Rectal smooth muscle tissue (tissue), 1 donor: ENCODE measurements at regions not wholly inside any gene's neighbourhood (a gene's known extent, or its start where the extent isn't known, plus 50 kb on each side); places are given as distances from the start of the nearest gene placed in this dataset.
"Not testable (repeated sequence)": the region's sequence is repeated elsewhere in the genome, so short reads cannot be mapped to it uniquely, and the experiment has no call there.

Experiments used
- H3K27ac ChIP-seq: one replicate; pipeline ENCODE4 v1.7.0; 2013; ENCODE audit warnings: low read depth, low read length, inconsistent platforms
- H3K27me3 ChIP-seq: one replicate; pipeline ENCODE4 v1.7.0; 2013; ENCODE audit warnings: low read length; ENCODE audit not compliant: control insufficient read depth, insufficient read depth
- H3K36me3 ChIP-seq: one replicate; pipeline ENCODE4 v1.7.0; 2013; ENCODE audit warnings: low read length; ENCODE audit not compliant: control insufficient read depth, insufficient read depth
- H3K4me1 ChIP-seq: one replicate; pipeline ENCODE4 v1.7.0; 2013; ENCODE audit warnings: low read length; ENCODE audit not compliant: control insufficient read depth, insufficient read depth
- H3K4me3 ChIP-seq: one replicate; pipeline ENCODE4 v1.7.0; 2013; ENCODE audit warnings: low read length
- H3K9ac ChIP-seq: one replicate; pipeline ENCODE4 v1.7.0; 2013; ENCODE audit warnings: low read length

DNA sequence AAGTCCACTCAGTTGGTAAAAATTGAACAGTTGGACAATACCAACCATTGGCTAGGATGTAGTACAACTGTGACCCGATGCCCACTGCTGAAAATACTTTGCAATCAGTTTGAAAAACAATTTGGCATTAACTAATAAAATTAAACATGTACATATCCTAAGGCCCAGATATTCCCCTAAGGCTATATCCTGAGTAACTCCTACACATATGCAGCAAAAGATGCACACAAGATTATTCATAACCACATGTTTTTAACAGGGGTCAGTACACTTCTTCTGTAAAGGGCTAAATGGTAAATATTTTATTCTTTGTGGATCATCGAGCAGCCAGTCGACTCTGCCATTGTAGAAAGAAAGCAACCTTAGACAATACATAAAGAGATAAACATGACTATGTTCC is 116.3 kb downstream of the MEX3B start:
- no peaks in the 10 kb centered on the region for H3K36me3 ChIP-seq
- H3K9ac ChIP-seq = no peak overlapping the region
- no peak overlapping the region for H3K27ac ChIP-seq
- H3K4me1 ChIP-seq = no peaks in the 10 kb centered on the region
- H3K4me3 ChIP-seq = no peak overlapping the region
- no peaks in the 10 kb centered on the region for H3K27me3 ChIP-seq

GRCh38 chr15:81926981-81927380 is 118.8 kb downstream of the MEX3B start:
- no peak overlapping the region for H3K4me3 ChIP-seq
- no peaks in the 10 kb centered on the region for H3K27me3 ChIP-seq
- H3K36me3 ChIP-seq = no peaks in the 10 kb centered on the region
- no peak overlapping the region for H3K27ac ChIP-seq
- H3K4me1 ChIP-seq = no peaks in the 10 kb centered on the region
- H3K9ac ChIP-seq = no peak overlapping the region

DNA sequence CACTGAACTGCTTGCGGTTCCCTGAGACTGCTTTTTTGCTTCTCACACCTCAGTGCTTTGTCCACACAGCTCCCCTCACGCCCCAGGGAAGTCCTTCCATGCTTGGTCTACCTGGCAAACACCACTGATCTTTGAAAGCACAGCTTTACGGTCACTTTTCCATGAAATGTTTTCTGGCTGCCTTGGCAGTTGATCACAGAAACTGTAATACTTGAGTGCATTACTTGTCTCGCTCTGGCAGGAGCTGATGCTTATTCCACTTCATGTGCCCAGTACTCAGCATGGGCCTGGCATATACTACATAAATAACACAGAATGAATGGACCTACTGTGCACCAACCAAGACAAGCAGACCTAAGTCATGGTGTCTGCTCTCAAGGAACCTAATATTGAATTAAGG is 121.1 kb downstream of the MEX3B start:
- Histone ChIP-seq H3K4me1 (no peaks in the 10 kb centered on the region), H3K27me3 (no peaks in the 10 kb centered on the region), H3K9ac (no peak overlapping the region), H3K36me3 (no peaks in the 10 kb centered on the region), H3K27ac (no peak overlapping the region), H3K4me3 (no peak overlapping the region)

DNA sequence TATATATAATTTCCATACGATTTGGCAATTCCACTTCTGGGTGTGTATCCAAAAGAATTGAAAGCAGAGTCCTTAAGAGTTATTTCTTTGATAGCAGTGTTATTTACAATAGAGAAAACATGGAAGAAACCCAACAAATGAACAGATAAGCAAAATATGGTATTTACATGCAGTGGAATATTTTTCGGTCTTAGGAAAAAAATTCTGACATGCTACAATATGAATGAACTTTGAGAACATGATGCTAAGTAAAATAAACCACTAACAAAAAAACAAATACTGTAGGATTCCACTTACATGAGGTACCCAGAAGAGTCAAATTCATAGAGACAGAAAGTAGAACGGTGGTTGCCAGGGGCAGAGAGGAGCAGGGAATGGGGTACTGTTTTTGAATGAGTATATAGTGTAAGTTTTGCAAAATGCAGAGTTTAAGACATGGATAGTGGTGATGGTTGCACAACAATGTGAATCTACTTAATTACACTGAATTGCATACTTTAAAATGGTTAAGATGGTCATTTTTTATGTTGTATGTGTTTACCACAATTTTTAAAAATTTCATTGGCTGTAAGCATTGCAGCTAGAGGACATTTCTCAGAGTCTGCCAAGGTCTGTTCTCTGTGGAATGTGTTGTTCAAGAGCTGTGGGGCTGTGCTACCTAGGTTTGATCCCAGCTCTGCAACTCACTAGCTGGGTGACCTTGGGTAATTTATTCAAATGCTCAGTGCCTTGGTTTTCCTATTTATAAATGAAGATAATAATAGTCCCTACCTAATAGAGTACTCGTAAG is 122.1 kb downstream of the MEX3B start:
- Histone ChIP-seq H3K36me3 (no peaks in the 10 kb centered on the region), H3K4me1 (no peaks in the 10 kb centered on the region), H3K9ac (no peak overlapping the region), H3K27me3 (no peaks in the 10 kb centered on the region), H3K27ac (no peak overlapping the region), H3K4me3 (no peak overlapping the region)

DNA sequence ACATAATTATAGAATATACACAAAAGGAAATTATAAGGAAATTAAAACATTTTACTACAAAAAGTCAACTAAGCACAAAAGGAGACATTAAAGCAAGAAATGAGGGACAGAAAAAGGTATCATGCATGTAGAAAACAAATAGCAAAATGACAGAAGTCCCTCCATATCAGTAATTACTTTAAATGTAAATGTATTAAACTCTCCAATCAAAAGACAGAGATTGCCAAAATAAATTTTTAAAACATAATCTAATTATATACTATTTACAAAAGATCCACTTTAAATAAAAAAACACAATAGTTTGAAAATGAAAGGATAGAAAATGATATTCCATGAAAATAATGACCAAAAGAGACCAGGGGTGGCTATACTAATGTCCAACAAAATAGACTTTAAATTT is 123.7 kb downstream of the MEX3B start:
- H3K36me3 ChIP-seq = no peaks in the 10 kb centered on the region

GRCh38 chr15:81921163-81921562 is 124.7 kb downstream of the MEX3B start:
- H3K4me3 ChIP-seq = no peak overlapping the region
- no peak overlapping the region for H3K27ac ChIP-seq
- H3K4me1 ChIP-seq = no peaks in the 10 kb centered on the region
- no peaks in the 10 kb centered on the region for H3K36me3 ChIP-seq
- H3K27me3 ChIP-seq = no peaks in the 10 kb centered on the region
- H3K9ac ChIP-seq = no peak overlapping the region

More for the DNA sequence above, 123.7 kb downstream of the MEX3B start:
- H3K4me1 ChIP-seq = no peaks in the 10 kb centered on the region
- H3K4me3 ChIP-seq = no peak overlapping the region
- no peaks in the 10 kb centered on the region for H3K27me3 ChIP-seq
- H3K9ac ChIP-seq = no peak overlapping the region
- H3K27ac ChIP-seq = no peak overlapping the region

DNA sequence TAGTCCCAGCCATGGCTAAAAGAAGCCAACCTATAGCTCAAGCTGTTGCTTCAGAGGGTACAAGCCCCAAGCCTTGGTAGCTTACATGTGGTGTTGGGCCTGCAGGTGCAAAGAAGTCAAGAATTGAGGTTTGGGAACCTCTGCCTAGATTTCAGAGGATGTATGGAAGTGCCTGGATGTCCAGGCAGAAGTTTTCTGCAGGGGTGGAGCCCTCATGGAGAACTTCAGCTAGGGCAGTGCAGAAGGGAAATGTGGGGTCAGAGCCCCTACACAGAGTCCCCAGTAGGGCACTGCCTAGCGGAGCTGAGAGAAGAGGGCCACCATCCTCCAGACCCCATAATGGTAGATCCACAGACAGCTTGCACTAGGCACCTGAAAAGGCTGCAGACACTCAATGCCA is 127.1 kb downstream of the MEX3B start:
- H3K9ac ChIP-seq, H3K27me3 ChIP-seq, H3K4me1 ChIP-seq, H3K4me3 ChIP-seq, H3K36me3 ChIP-seq, H3K27ac ChIP-seq: not testable (repeated sequence)

- Histone ChIP-seq H3K4me3 (no peak overlapping the region), H3K4me1 (peaks cover 13% of the 10 kb centered on the region), H3K36me3 (no peaks in the 10 kb centered on the region), H3K9ac (no peak overlapping the region), H3K27ac (no peak overlapping the region), H3K27me3 (no peaks in the 10 kb centered on the region)
Measured at GRCh38 chr15:81916451-81916850, 129.4 kb downstream of the MEX3B start.

- Histone ChIP-seq H3K27ac (no peak overlapping the region), H3K36me3 (no peaks in the 10 kb centered on the region), H3K4me1 (peaks cover 16% of the 10 kb centered on the region), H3K27me3 (no peaks in the 10 kb centered on the region), H3K9ac (no peak overlapping the region), H3K4me3 (no peak overlapping the region)
Measured at GRCh38 chr15:81915990-81916389, 129.8 kb downstream of the MEX3B start.

DNA sequence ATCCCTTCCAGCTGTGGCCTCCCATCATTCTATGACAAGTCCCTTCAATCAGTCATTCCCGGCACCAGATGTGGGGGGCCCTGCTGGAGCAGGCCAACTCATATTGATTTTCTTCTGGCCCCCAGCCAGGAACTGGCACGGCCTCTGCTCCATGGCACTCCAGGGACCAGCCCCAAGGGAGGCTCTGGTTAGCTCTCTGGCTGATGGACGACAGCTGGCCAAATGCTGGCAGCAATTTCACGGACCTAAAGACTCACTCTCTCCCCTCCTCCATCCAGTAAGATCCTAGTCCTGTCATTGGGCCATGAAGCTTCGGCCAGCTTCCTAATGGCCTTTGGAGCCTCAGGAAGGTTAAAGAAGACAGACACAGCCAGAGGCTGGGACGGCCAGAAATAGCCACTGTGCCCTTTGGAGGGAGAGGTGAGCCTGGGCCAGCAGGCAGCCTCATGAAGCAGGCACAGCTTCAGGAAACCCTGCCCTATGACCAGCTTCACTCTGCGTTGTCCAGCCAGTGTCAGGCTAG is 131.0 kb downstream of the MEX3B start:
- Histone ChIP-seq H3K4me1 (peaks cover 26% of the 10 kb centered on the region), H3K4me3 (no peak overlapping the region), H3K36me3 (no peaks in the 10 kb centered on the region), H3K9ac (no peak overlapping the region), H3K27ac (no peak overlapping the region), H3K27me3 (no peaks in the 10 kb centered on the region)

DNA sequence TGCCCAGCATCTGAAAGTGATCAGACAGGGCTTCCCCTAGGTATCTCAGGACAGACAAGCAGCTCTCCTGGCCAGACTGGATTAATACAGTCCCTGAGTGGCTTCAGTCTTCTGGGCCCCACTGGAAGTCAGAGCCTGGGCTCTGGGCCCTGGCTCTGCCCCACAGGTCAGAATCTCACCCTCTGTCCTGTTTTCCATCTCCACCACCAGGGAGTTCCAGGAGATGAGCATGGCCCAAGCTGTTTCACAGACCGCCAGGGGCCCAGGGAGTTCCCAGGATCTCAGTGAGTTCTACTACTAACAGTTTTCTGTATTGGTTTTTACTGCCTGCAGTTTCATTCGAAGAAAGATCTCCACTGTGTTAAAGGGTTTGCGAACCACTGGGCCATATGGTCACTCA is 131.5 kb downstream of the MEX3B start:
- Histone ChIP-seq H3K36me3 (no peaks in the 10 kb centered on the region), H3K27ac (no peak overlapping the region), H3K27me3 (no peaks in the 10 kb centered on the region), H3K9ac (no peak overlapping the region), H3K4me1 (peaks cover 31% of the 10 kb centered on the region), H3K4me3 (no peak overlapping the region)

GRCh38 chr15:81911022-81911971 is 134.5 kb downstream of the MEX3B start:
- Histone ChIP-seq H3K27me3 (no peaks in the 10 kb centered on the region), H3K9ac (no peak overlapping the region), H3K4me1 (peaks cover 38% of the 10 kb centered on the region), H3K4me3 (no peak overlapping the region), H3K36me3 (no peaks in the 10 kb centered on the region), H3K27ac (peak overlapping the region; percentile 46)
